ENCODE measurements at regions not wholly inside any gene's neighbourhood (a gene's known extent, or its start where the extent isn't known, plus 50 kb on each side); places are given as distances from the start of the nearest gene placed in this dataset.

DNA sequence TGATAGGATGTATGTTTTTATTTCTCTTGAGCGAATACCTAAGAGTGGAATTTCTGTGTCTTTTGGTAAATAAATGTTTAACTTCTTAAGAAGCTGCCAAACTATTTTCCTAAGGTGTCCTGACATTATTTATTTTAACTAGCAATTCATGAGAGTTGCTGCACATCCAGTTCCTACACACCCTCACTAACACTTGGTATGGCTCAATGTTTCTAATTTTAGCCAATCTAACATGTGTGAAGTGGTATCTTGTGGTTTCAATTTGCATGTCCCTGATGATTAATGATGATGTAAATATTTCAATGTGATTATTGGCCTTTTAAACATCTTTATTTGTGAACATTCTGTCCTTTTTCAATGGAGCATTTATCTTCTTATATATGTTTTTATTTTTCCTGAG lies 2095.5 kb upstream of the C9orf72 start:
- Histone ChIP-seq H4K91ac (ENCODE audit: insufficient read depth, low read depth, low read length) (no peak overlapping the region), H2AK5ac (ENCODE audit: low read depth, low read length) (no peak overlapping the region), H3K4me3 (ENCODE audit: insufficient read depth, low read depth, low read length) (no peak overlapping the region), H3K9ac (ENCODE audit: low read depth, low read length) (no peak overlapping the region), H4K5ac (ENCODE audit: low read depth, low read length) (no peak overlapping the region), H3K36me3 (ENCODE audit: control insufficient read depth, insufficient read depth, low read length) (no peaks in the 10 kb centered on the region), H2BK120ac (ENCODE audit: low read depth, low read length) (no peak overlapping the region), H4K8ac (ENCODE audit: low read depth in 2 of 2, low read length in 2 of 2) (no peak overlapping the region), H2AFZ (replicated peaks; ENCODE audit: low read length, poor library complexity) (no peak overlapping the region), H2AK9ac (replicated peaks; ENCODE audit: low read depth, low read length, poor library complexity) (no peak overlapping the region), H2BK20ac (ENCODE audit: low read depth, low read length) (no peak overlapping the region), H3K23ac (ENCODE audit: low read depth, low read length) (no peak overlapping the region), H2BK5ac (ENCODE audit: low read depth, low read length, poor library complexity, severe bottlenecking) (no peak overlapping the region), H3K9me1 (ENCODE audit: insufficient read depth, low read length) (no peaks in the 10 kb centered on the region), H3K14ac (replicated peaks; ENCODE audit: low read depth, low read length) (no peak overlapping the region), H2BK15ac (ENCODE audit: low read depth, low read length) (no peak overlapping the region), H3K9me3 (ENCODE audit: control insufficient read depth, insufficient read depth, low read length) (no peaks in the 10 kb centered on the region), H3K79me1 (ENCODE audit: low read depth in 1 of 2, low read length in 2 of 2) (no peaks in the 10 kb centered on the region), H3K4ac (ENCODE audit: low read depth, low read length) (no peak overlapping the region), H3K56ac (ENCODE audit: extremely low read depth, insufficient read depth, low read length) (no peak overlapping the region), H3K4me2 (ENCODE audit: low read depth, low read length) (no peak overlapping the region), H3K18ac (ENCODE audit: low read depth, low read length) (no peak overlapping the region), H3K27me3 (ENCODE audit: control insufficient read depth, insufficient read depth, low read length) (no peaks in the 10 kb centered on the region), H3K27ac (ENCODE audit: insufficient read depth, low read length) (no peak overlapping the region), H3K4me1 (ENCODE audit: control insufficient read depth, insufficient read depth, low read length) (no peaks in the 10 kb centered on the region), H4K20me1 (ENCODE audit: insufficient read depth, low read length) (no peaks in the 10 kb centered on the region)
- no peak for ATAC-seq (ENCODE audit: low read depth)
- BruUV-seq (replicated peaks) = no TSS peak
- POLR2A ChIA-PET (ENCODE audit: unreplicated experiment) = no interaction called here
- no CpG with 5 or more reads among the region's 1 CpG for WGBS, 2 experiments (ENCODE audit: extremely low coverage in 2 of 2, insufficient read length in 1 of 2)
- TF ChIP-seq MXI1 (IDR thresholded peaks at IDR 0.05; ENCODE audit: borderline replicate concordance, low read depth, low read length) (no peak), FOS (IDR thresholded peaks at IDR 0.05; ENCODE audit: low read depth, low read length) (no peak), MAFK (IDR thresholded peaks at IDR 0.05; ENCODE audit: low read depth, low read length) (no peak), POLR2A (IDR thresholded peaks at IDR 0.05; ENCODE audit: low read depth, low read length) (no peak), CHD1 (IDR thresholded peaks at IDR 0.05; ENCODE audit: low read depth, low read length) (no peak), BHLHE40 (IDR thresholded peaks at IDR 0.05; ENCODE audit: low read depth, low read length) (no peak), RAD21 (IDR thresholded peaks at IDR 0.05; ENCODE audit: low read length) (no peak)
- TF ChIP-seq, protein P1, sequence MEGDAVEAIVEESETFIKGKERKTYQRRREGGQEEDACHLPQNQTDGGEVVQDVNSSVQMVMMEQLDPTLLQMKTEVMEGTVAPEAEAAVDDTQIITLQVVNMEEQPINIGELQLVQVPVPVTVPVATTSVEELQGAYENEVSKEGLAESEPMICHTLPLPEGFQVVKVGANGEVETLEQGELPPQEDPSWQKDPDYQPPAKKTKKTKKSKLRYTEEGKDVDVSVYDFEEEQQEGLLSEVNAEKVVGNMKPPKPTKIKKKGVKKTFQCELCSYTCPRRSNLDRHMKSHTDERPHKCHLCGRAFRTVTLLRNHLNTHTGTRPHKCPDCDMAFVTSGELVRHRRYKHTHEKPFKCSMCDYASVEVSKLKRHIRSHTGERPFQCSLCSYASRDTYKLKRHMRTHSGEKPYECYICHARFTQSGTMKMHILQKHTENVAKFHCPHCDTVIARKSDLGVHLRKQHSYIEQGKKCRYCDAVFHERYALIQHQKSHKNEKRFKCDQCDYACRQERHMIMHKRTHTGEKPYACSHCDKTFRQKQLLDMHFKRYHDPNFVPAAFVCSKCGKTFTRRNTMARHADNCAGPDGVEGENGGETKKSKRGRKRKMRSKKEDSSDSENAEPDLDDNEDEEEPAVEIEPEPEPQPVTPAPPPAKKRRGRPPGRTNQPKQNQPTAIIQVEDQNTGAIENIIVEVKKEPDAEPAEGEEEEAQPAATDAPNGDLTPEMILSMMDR (conservative IDR thresholded peaks at IDR 0.05; ENCODE audit: low read depth, low read length) = no peak
- TF ChIP-seq, protein P2, sequence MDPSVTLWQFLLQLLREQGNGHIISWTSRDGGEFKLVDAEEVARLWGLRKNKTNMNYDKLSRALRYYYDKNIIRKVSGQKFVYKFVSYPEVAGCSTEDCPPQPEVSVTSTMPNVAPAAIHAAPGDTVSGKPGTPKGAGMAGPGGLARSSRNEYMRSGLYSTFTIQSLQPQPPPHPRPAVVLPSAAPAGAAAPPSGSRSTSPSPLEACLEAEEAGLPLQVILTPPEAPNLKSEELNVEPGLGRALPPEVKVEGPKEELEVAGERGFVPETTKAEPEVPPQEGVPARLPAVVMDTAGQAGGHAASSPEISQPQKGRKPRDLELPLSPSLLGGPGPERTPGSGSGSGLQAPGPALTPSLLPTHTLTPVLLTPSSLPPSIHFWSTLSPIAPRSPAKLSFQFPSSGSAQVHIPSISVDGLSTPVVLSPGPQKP (IDR thresholded peaks at IDR 0.05; ENCODE audit: borderline replicate concordance, low read depth, low read length) = no peak
- in situ Hi-C loops (cut with MboI; ENCODE audit: low sequenced_read_pairs) = no loop called here
- dilution Hi-C loops (cut with HindIII; ENCODE audit: low sequenced_read_pairs, unreplicated experiment) = no loop called here
- CTCF ChIA-PET = no interaction called here
- intact Hi-C loops (cut with micrococcal nuclease) = no loop called here
- DNase-seq = no peak
